ENCODE measurements at regions not wholly inside any gene's neighbourhood (a gene's known extent, or its start where the extent isn't known, plus 50 kb on each side); places are given as distances from the start of the nearest gene placed in this dataset.

- TF ChIP-seq TAF1 (IDR thresholded peaks at IDR 0.05; ENCODE audit: low read depth, low read length) (no peak), POLR2A (IDR thresholded peaks at IDR 0.05; ENCODE audit: low read depth, low read length) (no peak), POLR2AphosphoS5 (IDR thresholded peaks at IDR 0.05; ENCODE audit: low read depth, low read length) (no peak), SPI1 (IDR thresholded peaks at IDR 0.05; ENCODE audit: low read depth, low read length) (no peak)
These were observed 79.5 kb upstream of the IL12B start for GRCh38 chr5:159409801-159410200.
